ENCODE measurements at regions not wholly inside any gene's neighbourhood (a gene's known extent, or its start where the extent isn't known, plus 50 kb on each side); places are given as distances from the start of the nearest gene placed in this dataset.
A peak's percentile ranks its signal among the peaks of the same experiment; 100 is the strongest.

GRCh38 chr16:81185416-81185815 lies 53.1 kb upstream of the BCO1 start:
- no peaks in the 10 kb centered on the region for H3K4me1 ChIP-seq (ENCODE audit: control insufficient read depth, insufficient read depth, low read length)
- H3K36me3 ChIP-seq (ENCODE audit: control insufficient read depth, insufficient read depth, low read length): no peaks in the 10 kb centered on the region
- no peaks in the 10 kb centered on the region for H3K27me3 ChIP-seq (ENCODE audit: control insufficient read depth, insufficient read depth, low read length)
- no peak overlapping the region for H3K4me3 ChIP-seq (ENCODE audit: low read depth, low read length)
- no peaks in the 10 kb centered on the region for H3K9me3 ChIP-seq (ENCODE audit: control insufficient read depth, insufficient read depth, low read length)
- no peak overlapping the region for H3K9ac ChIP-seq (ENCODE audit: low read depth, low read length)

- no peaks in the 10 kb centered on the region for H3K9me3 ChIP-seq (ENCODE audit: control insufficient read depth, insufficient read depth, low read length)
- H3K27me3 ChIP-seq (ENCODE audit: control insufficient read depth, insufficient read depth, low read length): no peaks in the 10 kb centered on the region
- H3K4me3 ChIP-seq (ENCODE audit: low read depth, low read length): peak overlapping the region; percentile 24
- H3K9ac ChIP-seq (ENCODE audit: low read depth, low read length): no peak overlapping the region
- H3K4me1 ChIP-seq (ENCODE audit: control insufficient read depth, insufficient read depth, low read length): no peaks in the 10 kb centered on the region
- H3K36me3 ChIP-seq (ENCODE audit: control insufficient read depth, insufficient read depth, low read length): no peaks in the 10 kb centered on the region
These were observed 57.3 kb upstream of the BCO1 start for GRCh38 chr16:81181013-81181720.

GRCh38 chr16:81180578-81180977 lies 57.9 kb upstream of the BCO1 start:
- no peak overlapping the region for H3K9ac ChIP-seq (ENCODE audit: low read depth, low read length)
- H3K9me3 ChIP-seq (ENCODE audit: control insufficient read depth, insufficient read depth, low read length): no peaks in the 10 kb centered on the region

DNA sequence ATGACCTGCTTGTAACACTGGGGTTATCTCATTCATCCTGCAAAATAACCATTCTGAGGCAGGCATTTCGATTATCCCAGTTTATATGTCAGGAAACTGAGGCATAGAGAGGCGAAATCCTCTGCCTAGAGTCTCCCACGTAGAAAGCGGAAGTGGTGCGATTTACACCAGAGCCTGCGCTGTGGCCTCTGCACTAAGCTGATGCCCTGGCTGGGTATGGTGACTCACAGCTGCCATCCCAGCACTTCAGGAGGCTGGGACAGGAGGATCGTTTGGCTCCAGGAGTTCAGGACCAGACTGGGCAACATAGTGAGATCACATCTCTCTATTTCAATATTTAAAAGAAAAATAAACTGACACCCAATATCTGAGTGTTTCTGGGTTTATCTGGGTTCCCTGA lies 59.3 kb upstream of the BCO1 start:
- H3K36me3 ChIP-seq (ENCODE audit: control insufficient read depth, insufficient read depth, low read length): peaks cover 3% of the 10 kb centered on the region
- no peaks in the 10 kb centered on the region for H3K9me3 ChIP-seq (ENCODE audit: control insufficient read depth, insufficient read depth, low read length)
- no peaks in the 10 kb centered on the region for H3K4me1 ChIP-seq (ENCODE audit: control insufficient read depth, insufficient read depth, low read length)
- no peaks in the 10 kb centered on the region for H3K27me3 ChIP-seq (ENCODE audit: control insufficient read depth, insufficient read depth, low read length)
- H3K4me3 ChIP-seq (ENCODE audit: low read depth, low read length): no peak overlapping the region
- no peak overlapping the region for H3K9ac ChIP-seq (ENCODE audit: low read depth, low read length)

More at GRCh38 chr16:81180578-81180977, 57.9 kb upstream of the BCO1 start:
- Histone ChIP-seq H3K4me1 (ENCODE audit: control insufficient read depth, insufficient read depth, low read length) (no peaks in the 10 kb centered on the region), H3K36me3 (ENCODE audit: control insufficient read depth, insufficient read depth, low read length) (no peaks in the 10 kb centered on the region), H3K27me3 (ENCODE audit: control insufficient read depth, insufficient read depth, low read length) (no peaks in the 10 kb centered on the region), H3K4me3 (ENCODE audit: low read depth, low read length) (peak overlapping the region; percentile 24)

DNA sequence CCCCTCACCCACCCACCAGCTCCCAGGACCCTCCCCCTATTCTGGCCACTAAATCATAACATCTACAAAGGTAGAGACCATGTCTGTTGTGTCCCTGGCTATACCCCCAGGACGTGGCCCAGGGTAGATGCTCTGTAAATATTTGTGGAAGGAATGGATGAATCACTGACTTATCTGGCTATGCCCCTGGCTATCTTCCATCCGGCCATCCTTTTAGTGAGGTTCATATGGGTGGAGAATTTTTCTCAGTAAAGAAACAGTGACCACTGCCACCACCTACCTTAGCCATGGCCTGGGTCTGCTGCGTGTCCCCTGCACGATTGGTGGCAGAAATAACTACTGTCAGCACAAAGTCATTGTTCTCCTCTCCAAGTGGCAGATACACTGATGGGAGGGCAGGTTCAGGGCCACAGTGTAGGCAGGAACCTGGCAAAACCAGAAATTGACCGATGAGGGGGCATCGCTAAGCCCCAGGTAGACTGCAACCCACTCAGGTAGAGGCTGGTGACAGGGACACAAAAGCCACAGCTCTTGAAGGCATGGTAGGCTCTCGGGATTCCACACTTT lies 63.1 kb upstream of the BCO1 start:
- Histone ChIP-seq H3K4me3 (ENCODE audit: low read depth, low read length) (no peak overlapping the region), H3K9me3 (ENCODE audit: control insufficient read depth, insufficient read depth, low read length) (no peaks in the 10 kb centered on the region), H3K36me3 (ENCODE audit: control insufficient read depth, insufficient read depth, low read length) (peaks cover 3% of the 10 kb centered on the region), H3K9ac (ENCODE audit: low read depth, low read length) (no peak overlapping the region), H3K4me1 (ENCODE audit: control insufficient read depth, insufficient read depth, low read length) (no peaks in the 10 kb centered on the region), H3K27me3 (ENCODE audit: control insufficient read depth, insufficient read depth, low read length) (no peaks in the 10 kb centered on the region)

- Histone ChIP-seq H3K4me3 (ENCODE audit: low read depth, low read length) (no peak overlapping the region), H3K9ac (ENCODE audit: low read depth, low read length) (no peak overlapping the region), H3K36me3 (ENCODE audit: control insufficient read depth, insufficient read depth, low read length) (peaks cover 3% of the 10 kb centered on the region), H3K4me1 (ENCODE audit: control insufficient read depth, insufficient read depth, low read length) (no peaks in the 10 kb centered on the region), H3K27me3 (ENCODE audit: control insufficient read depth, insufficient read depth, low read length) (no peaks in the 10 kb centered on the region), H3K9me3 (ENCODE audit: control insufficient read depth, insufficient read depth, low read length) (no peaks in the 10 kb centered on the region)
These were observed 63.7 kb upstream of the BCO1 start for GRCh38 chr16:81174644-81175324.

DNA sequence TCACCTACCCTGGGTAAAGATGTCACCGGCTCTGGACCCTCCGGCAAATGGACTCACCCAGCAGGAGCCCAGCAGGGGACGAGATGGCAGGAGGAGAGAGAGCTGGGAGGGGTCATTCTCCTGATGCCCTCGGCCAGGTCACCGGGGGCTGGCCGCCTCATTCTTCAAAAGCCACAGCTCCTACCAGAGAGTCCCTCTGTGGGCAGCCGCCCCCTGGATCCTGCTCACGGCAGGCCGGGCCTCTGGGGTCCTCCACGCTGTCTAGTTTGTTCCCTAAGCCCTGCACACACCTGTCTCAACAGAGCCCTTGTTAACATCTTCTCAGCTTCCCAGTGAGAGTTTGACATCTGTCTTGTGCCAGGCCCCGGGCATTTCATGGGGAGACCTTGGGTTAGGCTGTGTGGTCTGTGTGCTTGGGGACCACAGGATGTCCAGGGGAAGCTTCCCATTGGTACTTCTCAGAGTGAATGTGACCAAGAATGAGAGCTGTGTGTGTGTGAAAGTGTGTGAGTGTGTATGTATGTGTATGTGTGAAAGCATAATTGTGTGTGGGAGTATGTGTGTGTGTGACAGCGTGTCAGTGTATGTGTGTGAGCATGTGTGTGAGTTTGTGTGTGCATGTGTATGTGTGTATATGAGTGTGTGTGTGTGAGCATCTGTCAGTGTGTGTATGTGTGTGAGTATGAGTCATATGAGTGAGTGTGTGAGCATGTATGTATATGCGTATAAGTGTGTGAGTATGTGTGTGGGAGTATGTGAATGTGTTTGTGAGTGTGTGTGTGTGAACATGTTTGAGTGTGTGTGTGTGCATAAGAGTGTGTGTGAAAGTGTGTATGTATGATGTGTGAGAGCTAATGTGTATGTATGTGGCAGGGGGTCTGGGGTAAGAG lies 65.5 kb upstream of the BCO1 start:
- Histone ChIP-seq H3K4me1 (ENCODE audit: control insufficient read depth, insufficient read depth, low read length) (no peaks in the 10 kb centered on the region), H3K36me3 (ENCODE audit: control insufficient read depth, insufficient read depth, low read length) (peaks cover 3% of the 10 kb centered on the region), H3K9me3 (ENCODE audit: control insufficient read depth, insufficient read depth, low read length) (no peaks in the 10 kb centered on the region), H3K9ac (ENCODE audit: low read depth, low read length) (no peak overlapping the region), H3K27me3 (ENCODE audit: control insufficient read depth, insufficient read depth, low read length) (no peaks in the 10 kb centered on the region), H3K4me3 (ENCODE audit: low read depth, low read length) (no peak overlapping the region)

DNA sequence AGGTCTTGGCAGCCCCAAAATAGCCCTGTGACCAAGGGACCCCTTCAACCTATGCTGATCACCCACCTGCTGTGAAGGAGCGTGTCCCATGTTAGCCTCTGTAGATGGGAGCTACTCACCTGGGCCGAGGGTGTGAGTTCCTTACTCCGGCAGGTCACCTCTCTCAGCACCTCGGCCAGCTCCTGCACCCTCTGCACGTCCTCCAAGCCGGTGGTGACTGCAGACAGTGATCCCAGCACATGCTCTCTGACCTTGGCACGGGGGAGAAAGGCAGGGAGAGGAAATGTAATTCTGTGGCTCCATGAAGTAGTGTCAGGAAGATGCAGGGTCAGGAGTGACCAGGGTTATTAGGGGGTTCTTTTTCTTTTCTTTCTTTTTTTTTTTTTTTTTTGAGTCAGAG lies 67.7 kb upstream of the BCO1 start:
- Histone ChIP-seq H3K4me1 (ENCODE audit: control insufficient read depth, insufficient read depth, low read length) (no peaks in the 10 kb centered on the region), H3K4me3 (ENCODE audit: low read depth, low read length) (no peak overlapping the region), H3K9ac (ENCODE audit: low read depth, low read length) (no peak overlapping the region), H3K9me3 (ENCODE audit: control insufficient read depth, insufficient read depth, low read length) (no peaks in the 10 kb centered on the region), H3K27me3 (ENCODE audit: control insufficient read depth, insufficient read depth, low read length) (no peaks in the 10 kb centered on the region), H3K36me3 (ENCODE audit: control insufficient read depth, insufficient read depth, low read length) (peaks cover 3% of the 10 kb centered on the region)

DNA sequence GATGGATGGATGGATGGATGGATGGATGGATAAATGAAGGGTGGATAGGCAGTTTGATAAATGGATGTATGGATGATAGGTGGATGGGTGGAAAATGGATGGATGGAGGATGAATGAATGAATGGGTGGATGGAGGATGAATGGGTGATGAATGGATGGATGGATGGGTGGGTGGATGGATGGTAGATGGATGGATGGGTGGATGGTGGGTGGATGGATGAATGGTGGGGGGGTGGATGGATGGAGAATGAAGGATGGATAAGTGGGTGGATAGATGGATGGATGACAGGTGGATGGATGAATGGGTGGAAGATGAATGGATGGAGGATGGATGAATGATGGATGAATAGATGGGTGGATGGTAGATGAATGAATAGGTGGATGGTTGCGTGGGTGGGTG lies 70.1 kb upstream of the BCO1 start:
- H3K27me3 ChIP-seq (ENCODE audit: control insufficient read depth, insufficient read depth, low read length): no peaks in the 10 kb centered on the region
- H3K9ac ChIP-seq (ENCODE audit: low read depth, low read length): no peak overlapping the region
- no peaks in the 10 kb centered on the region for H3K4me1 ChIP-seq (ENCODE audit: control insufficient read depth, insufficient read depth, low read length)
- no peaks in the 10 kb centered on the region for H3K36me3 ChIP-seq (ENCODE audit: control insufficient read depth, insufficient read depth, low read length)
- no peaks in the 10 kb centered on the region for H3K9me3 ChIP-seq (ENCODE audit: control insufficient read depth, insufficient read depth, low read length)
- H3K4me3 ChIP-seq (ENCODE audit: low read depth, low read length): no peak overlapping the region

- no peak overlapping the region for H3K4me3 ChIP-seq (ENCODE audit: low read depth, low read length)
- H3K4me1 ChIP-seq (ENCODE audit: control insufficient read depth, insufficient read depth, low read length): no peaks in the 10 kb centered on the region
- H3K9ac ChIP-seq (ENCODE audit: low read depth, low read length): no peak overlapping the region
- H3K36me3 ChIP-seq (ENCODE audit: control insufficient read depth, insufficient read depth, low read length): no peaks in the 10 kb centered on the region
- no peaks in the 10 kb centered on the region for H3K27me3 ChIP-seq (ENCODE audit: control insufficient read depth, insufficient read depth, low read length)
- H3K9me3 ChIP-seq (ENCODE audit: control insufficient read depth, insufficient read depth, low read length): no peaks in the 10 kb centered on the region
These were observed 70.6 kb upstream of the BCO1 start for GRCh38 chr16:81167851-81168250.

DNA sequence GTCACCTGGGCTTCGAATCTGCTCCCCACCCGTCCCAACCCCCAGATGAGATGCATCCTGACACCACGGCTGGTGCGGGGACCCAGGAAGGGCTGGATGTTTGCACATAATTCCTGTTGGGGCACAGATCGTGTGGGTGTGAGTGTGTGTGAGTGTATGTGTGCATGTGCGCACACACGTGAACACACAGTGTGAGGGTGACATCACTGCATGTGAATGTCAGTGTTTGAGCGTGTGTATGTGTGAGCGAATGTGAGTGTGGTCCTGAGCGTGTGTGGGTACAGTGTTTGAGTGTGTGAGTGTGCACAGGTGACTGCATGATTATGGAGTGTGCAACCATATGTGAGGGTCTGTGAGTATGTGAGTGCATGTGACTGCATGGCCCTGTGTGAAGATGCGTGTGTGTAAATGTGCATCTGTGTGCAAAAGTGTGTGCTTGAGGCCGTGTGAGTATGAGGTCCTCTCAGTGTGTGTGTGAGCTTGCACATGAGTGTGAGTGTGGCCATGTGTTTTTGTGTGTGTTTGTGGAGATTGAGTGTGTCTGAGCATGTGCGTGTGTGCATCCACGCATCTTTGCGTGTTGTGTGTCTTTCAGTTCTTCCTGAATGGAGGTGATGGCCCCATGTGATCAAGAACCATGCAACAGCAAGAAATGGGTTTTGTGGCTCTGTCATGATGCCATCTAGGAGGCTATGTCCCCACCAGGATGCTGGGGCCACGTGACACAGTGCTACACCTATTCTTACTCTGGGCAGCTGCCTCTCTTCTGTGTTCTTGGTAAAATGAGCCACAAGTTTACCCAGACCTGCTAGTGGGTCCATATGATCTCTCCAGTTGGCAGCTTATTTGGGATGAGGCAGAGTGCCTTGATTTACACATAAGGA lies 70.5 kb upstream of the GCSH start:
- Histone ChIP-seq H3K9ac (ENCODE audit: low read depth, low read length) (no peak overlapping the region), H3K9me3 (ENCODE audit: control insufficient read depth, insufficient read depth, low read length) (no peaks in the 10 kb centered on the region), H3K4me3 (ENCODE audit: low read depth, low read length) (no peak overlapping the region)

More for the DNA sequence above, 70.5 kb upstream of the GCSH start:
- Histone ChIP-seq H3K36me3 (ENCODE audit: control insufficient read depth, insufficient read depth, low read length) (no peaks in the 10 kb centered on the region), H3K27me3 (ENCODE audit: control insufficient read depth, insufficient read depth, low read length) (no peaks in the 10 kb centered on the region), H3K4me1 (ENCODE audit: control insufficient read depth, insufficient read depth, low read length) (no peaks in the 10 kb centered on the region)
